Nephron progenitor cell (in vitro differentiated cells): ENCODE measurements at regions not wholly inside any gene's neighbourhood (a gene's known extent, or its start where the extent isn't known, plus 50 kb on each side); places are given as distances from the start of the nearest gene placed in this dataset.
"Not testable (repeated sequence)": the region's sequence is repeated elsewhere in the genome, so short reads cannot be mapped to it uniquely, and the experiment has no call there.

ENCODE experiments used
- DNase-seq: peaks from one replicate; pipeline ENCODE4 v3.0.0; 2021
- H3K27ac Mint-ChIP-seq: 2 replicates; pipeline ENCODE4 v1.8.0; 2021; ENCODE audit warnings: mild to moderate bottlenecking, moderate library complexity, mixed read lengths
- H3K27me3 Mint-ChIP-seq: 2 replicates; pipeline ENCODE4 v1.8.0; 2021; ENCODE audit warnings: mild to moderate bottlenecking, low read depth, mixed read lengths; ENCODE audit not compliant: poor library complexity
- H3K36me3 Mint-ChIP-seq: 2 replicates; pipeline ENCODE4 v1.8.0; 2021; ENCODE audit warnings: low read depth, mixed read lengths
- H3K4me1 Mint-ChIP-seq: 2 replicates; pipeline ENCODE4 v1.8.0; 2021; ENCODE audit warnings: mixed read lengths
- H3K4me3 Mint-ChIP-seq: 2 replicates; pipeline ENCODE4 v1.8.0; 2021; ENCODE audit warnings: mild to moderate bottlenecking, moderate library complexity, mixed read lengths
- H3K9me3 Mint-ChIP-seq: 2 replicates; pipeline ENCODE4 v1.8.0; 2021; ENCODE audit warnings: mild to moderate bottlenecking, moderate library complexity, mixed read lengths
- CTCF ChIP-seq: fragments of 200-600 bp; sonication (generic); IDR thresholded peaks from 2 replicates; pipeline ENCODE4 v1.5.0; 2021; ENCODE audit warnings: antibody characterized with exemption

- H3K4me1 Mint-ChIP-seq = no peaks in the 10 kb centered on the region
- H3K4me3 Mint-ChIP-seq = no peak overlapping the region
- no peaks in the 10 kb centered on the region for H3K27me3 Mint-ChIP-seq
- H3K9me3 Mint-ChIP-seq = peaks cover 92% of the 10 kb centered on the region
- H3K27ac Mint-ChIP-seq = no peak overlapping the region
- no peak for TF ChIP-seq CTCF
- no peak for DNase-seq
- no peaks in the 10 kb centered on the region for H3K36me3 Mint-ChIP-seq
Observed at GRCh38 chr13:18971576-18972219, 209.9 kb downstream of the TUBA3C start.

GRCh38 chr13:18965347-18965855, 216.2 kb downstream of the TUBA3C start:
- Mint-ChIP-seq H3K27ac (no peak overlapping the region), H3K27me3 (no peaks in the 10 kb centered on the region), H3K4me1 (no peaks in the 10 kb centered on the region), H3K36me3 (no peaks in the 10 kb centered on the region), H3K9me3 (peaks cover 98% of the 10 kb centered on the region), H3K4me3 (no peak overlapping the region)
- DNase-seq = no peak
- no peak for TF ChIP-seq CTCF

GRCh38 chr13:18964942-18965341, 216.7 kb downstream of the TUBA3C start:
- Mint-ChIP-seq H3K4me3 (no peak overlapping the region), H3K36me3 (no peaks in the 10 kb centered on the region), H3K27me3 (no peaks in the 10 kb centered on the region), H3K9me3 (peaks cover 98% of the 10 kb centered on the region), H3K4me1 (no peaks in the 10 kb centered on the region), H3K27ac (no peak overlapping the region)
- DNase-seq = no peak
- no peak for TF ChIP-seq CTCF

GRCh38 chr13:18963684-18964083, 217.9 kb downstream of the TUBA3C start:
- not testable (repeated sequence) for H3K27me3 Mint-ChIP-seq, H3K36me3 Mint-ChIP-seq, H3K4me3 Mint-ChIP-seq, DNase-seq, H3K27ac Mint-ChIP-seq, H3K4me1 Mint-ChIP-seq
- H3K9me3 Mint-ChIP-seq = peaks cover 97% of the 10 kb centered on the region

GRCh38 chr13:18962168-18962734, 219.4 kb downstream of the TUBA3C start:
- H3K27ac Mint-ChIP-seq = no peak overlapping the region
- DNase-seq = no peak
- TF ChIP-seq CTCF = no peak
- peaks cover 98% of the 10 kb centered on the region for H3K9me3 Mint-ChIP-seq
- no peak overlapping the region for H3K4me3 Mint-ChIP-seq
- H3K4me1 Mint-ChIP-seq = no peaks in the 10 kb centered on the region
- H3K27me3 Mint-ChIP-seq = no peaks in the 10 kb centered on the region
- H3K36me3 Mint-ChIP-seq = no peaks in the 10 kb centered on the region

- H3K4me1 Mint-ChIP-seq = no peaks in the 10 kb centered on the region
- no peak overlapping the region for H3K4me3 Mint-ChIP-seq
- peaks cover 98% of the 10 kb centered on the region for H3K9me3 Mint-ChIP-seq
- no peaks in the 10 kb centered on the region for H3K27me3 Mint-ChIP-seq
- no peak for TF ChIP-seq CTCF
- H3K36me3 Mint-ChIP-seq = peaks cover 5% of the 10 kb centered on the region
- no peak for DNase-seq
- no peak overlapping the region for H3K27ac Mint-ChIP-seq
Observed at GRCh38 chr13:18961383-18962117, 220.1 kb downstream of the TUBA3C start.
